GM06990 (cell line): ENCODE measurements at regions not wholly inside any gene's neighbourhood (a gene's known extent, or its start where the extent isn't known, plus 50 kb on each side); places are given as distances from the start of the nearest gene placed in this dataset.

Experiments
- DNase-seq: peaks from one replicate; pipeline ENCODE4 v3.0.0-alpha.2; 2011; ENCODE audit not compliant: insufficient read length; ENCODE audit errors: extremely low read depth
- H3K27me3 ChIP-seq: replicated peaks from 2 replicates; pipeline ENCODE4 v1.6.0; 2011; ENCODE audit warnings: low read length; ENCODE audit not compliant: control insufficient read depth, insufficient read depth
- H3K36me3 ChIP-seq: 2 replicates; pipeline ENCODE4 v1.5.1; 2011; ENCODE audit warnings: low read length; ENCODE audit not compliant: control insufficient read depth, insufficient read depth
- H3K4me3 ChIP-seq: replicated peaks from 2 replicates; pipeline ENCODE4 v1.5.1; 2011; ENCODE audit warnings: low read depth, mild to moderate bottlenecking, control low read depth, low read length
- TF ChIP-seq, protein P1 (sequence below): IDR thresholded peaks from 2 replicates; pipeline ENCODE4 v1.5.1; 2011; ENCODE audit warnings: low read length, control low read depth, mild to moderate bottlenecking, inconsistent platforms; ENCODE audit not compliant: insufficient read depth, poor library complexity, severe bottlenecking

DNA sequence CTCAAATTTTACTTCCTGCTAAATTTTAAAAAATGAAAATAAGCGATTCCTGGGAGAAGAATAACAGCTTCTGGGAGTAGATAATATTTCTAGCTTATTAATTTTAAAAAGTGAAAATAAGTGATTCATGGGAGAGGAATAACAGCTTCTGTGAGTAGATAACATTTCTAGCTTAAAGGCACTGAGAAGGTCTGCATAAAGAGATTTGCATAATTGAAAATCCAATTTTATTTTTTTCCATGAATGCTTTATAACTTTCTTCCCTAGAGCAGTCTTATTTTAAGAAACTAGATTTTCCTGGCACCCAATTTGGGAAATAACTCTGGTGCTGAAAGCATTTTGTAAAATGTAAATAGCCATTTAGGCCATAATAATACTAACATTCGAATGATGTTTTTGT, 65.9 kb upstream of the ASTN2 start:
- Histone ChIP-seq H3K36me3 (no peaks in the 10 kb centered on the region), H3K27me3 (no peaks in the 10 kb centered on the region), H3K4me3 (no peak overlapping the region)
- no peak for DNase-seq
- TF ChIP-seq, protein P1, sequence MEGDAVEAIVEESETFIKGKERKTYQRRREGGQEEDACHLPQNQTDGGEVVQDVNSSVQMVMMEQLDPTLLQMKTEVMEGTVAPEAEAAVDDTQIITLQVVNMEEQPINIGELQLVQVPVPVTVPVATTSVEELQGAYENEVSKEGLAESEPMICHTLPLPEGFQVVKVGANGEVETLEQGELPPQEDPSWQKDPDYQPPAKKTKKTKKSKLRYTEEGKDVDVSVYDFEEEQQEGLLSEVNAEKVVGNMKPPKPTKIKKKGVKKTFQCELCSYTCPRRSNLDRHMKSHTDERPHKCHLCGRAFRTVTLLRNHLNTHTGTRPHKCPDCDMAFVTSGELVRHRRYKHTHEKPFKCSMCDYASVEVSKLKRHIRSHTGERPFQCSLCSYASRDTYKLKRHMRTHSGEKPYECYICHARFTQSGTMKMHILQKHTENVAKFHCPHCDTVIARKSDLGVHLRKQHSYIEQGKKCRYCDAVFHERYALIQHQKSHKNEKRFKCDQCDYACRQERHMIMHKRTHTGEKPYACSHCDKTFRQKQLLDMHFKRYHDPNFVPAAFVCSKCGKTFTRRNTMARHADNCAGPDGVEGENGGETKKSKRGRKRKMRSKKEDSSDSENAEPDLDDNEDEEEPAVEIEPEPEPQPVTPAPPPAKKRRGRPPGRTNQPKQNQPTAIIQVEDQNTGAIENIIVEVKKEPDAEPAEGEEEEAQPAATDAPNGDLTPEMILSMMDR: no peak

DNA sequence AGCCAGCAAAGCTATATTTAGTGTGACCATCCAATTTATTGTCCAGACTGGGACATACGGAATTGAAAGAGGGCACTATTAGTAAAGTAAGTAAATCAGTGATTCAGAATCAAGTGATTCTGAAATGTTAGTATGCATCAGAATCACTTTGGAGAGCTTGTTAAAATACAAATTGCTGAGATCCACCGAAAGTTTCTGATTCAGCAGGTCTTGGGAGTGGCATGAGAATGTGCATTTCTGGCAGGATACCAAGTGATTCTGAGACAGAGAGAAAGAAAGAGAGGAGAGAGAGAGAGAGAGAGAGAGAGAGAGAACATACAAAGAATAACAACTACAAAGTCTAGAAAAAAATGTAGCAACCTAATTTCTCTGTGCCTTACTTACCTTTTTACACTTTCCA, 65.4 kb upstream of the ASTN2 start:
- Histone ChIP-seq H3K4me3 (no peak overlapping the region), H3K27me3 (no peaks in the 10 kb centered on the region), H3K36me3 (no peaks in the 10 kb centered on the region)
- TF ChIP-seq, protein P1: no peak
- DNase-seq: no peak

DNA sequence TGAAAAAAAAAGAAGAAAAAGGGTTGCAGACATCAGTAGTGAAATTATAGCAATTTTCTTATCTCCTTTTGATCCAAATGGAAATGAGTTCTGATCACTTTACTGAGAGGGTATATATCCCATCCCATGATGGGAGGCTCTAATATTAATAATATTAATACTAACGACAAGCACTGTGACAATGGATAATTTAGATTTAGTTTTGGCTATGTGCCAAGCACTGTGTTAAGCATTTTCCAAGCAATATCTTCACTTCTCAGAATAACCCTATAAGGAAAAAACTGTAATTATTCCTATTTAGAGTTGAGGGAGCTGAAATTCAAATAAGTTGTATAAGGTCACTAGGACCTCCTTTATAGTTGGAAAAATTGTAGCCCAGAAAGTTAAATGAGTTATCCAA, 58.4 kb upstream of the ASTN2 start:
- H3K4me3 ChIP-seq: no peak overlapping the region
- no peaks in the 10 kb centered on the region for H3K27me3 ChIP-seq
- TF ChIP-seq, protein P1: no peak
- H3K36me3 ChIP-seq: no peaks in the 10 kb centered on the region
- DNase-seq: no peak

DNA sequence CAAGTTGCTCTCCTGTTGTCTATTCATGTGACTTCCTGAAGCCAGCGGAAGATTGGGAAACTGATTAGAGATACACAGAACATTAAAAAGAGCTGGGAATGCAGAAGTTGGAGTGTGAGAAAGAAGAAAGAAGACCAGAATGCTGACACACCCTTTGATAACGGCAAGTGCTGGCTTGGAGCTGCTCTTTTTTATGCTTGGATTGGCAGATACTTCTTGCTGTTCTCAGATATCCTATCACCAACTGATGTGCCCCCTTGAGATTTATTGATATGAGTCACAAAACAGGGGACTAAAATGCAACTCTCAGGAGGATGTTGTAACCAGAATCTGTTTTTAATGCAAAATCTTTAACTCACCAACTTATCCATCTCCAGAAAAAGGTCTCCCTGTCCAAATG, 56.0 kb upstream of the ASTN2 start:
- Histone ChIP-seq H3K4me3 (no peak overlapping the region), H3K36me3 (no peaks in the 10 kb centered on the region), H3K27me3 (no peaks in the 10 kb centered on the region)
- DNase-seq: no peak
- TF ChIP-seq, protein P1: no peak

DNA sequence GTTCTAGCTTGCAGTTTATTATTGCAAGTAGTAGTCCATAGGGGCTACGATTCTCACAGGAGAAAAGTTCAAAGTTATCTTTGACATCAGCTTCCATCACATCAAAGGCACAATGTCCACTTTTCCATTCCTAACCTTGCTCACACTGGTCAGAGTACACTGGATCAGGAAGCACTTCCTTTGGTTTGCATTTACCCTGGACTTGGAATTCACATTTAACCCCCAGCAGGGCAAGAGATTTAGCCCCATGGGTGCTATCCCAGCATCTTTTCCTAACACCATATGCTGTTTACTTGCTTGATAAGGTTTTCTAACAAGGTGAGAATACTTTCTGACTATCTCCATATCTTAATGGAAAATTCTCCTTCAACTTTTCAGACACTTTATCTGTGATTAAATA, 55.6 kb upstream of the ASTN2 start:
- no peak overlapping the region for H3K4me3 ChIP-seq
- no peak for DNase-seq
- H3K36me3 ChIP-seq: no peaks in the 10 kb centered on the region
- no peaks in the 10 kb centered on the region for H3K27me3 ChIP-seq
- TF ChIP-seq, protein P1: no peak

DNA sequence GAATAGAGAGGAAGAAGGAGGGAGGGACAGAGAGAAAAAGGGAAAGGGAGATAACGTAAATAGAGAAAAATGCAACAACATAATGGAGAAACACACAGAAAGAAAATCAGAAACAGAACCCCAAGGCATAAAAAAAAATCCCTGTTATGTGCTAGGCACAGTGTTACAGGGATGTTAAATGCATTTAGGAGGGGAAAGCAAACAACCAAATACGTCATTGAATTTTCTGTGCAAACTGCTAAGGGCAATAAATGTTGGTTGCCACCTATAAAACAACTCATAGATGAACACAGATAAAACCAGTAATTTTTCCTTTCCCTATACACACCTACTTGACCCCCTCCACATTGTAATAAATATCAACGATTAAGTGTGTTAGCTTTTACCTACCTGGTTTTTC, 51.3 kb upstream of the ASTN2 start:
- Histone ChIP-seq H3K27me3 (no peaks in the 10 kb centered on the region), H3K4me3 (no peak overlapping the region), H3K36me3 (no peaks in the 10 kb centered on the region)
- TF ChIP-seq, protein P1: no peak
- no peak for DNase-seq
